Loucy (cell line): ENCODE measurements at regions not wholly inside any gene's neighbourhood (a gene's known extent, or its start where the extent isn't known, plus 50 kb on each side); places are given as distances from the start of the nearest gene placed in this dataset.

Experiments
- H2AFZ ChIP-seq: fragments of 200-600 bp; sonication (generic); 2 replicates; pipeline ENCODE4 v1.6.0; 2016; ENCODE audit warnings: antibody characterized with exemption, mild to moderate bottlenecking, low read length, moderate library complexity
- H3F3A ChIP-seq: fragments of 200-600 bp; 2 replicates; pipeline ENCODE4 v1.6.0; 2016; ENCODE audit warnings: antibody characterized with exemption, low read depth, mild to moderate bottlenecking
- H3K27me3 ChIP-seq: fragments of 200-600 bp; sonication (generic); 2 replicates; pipeline ENCODE4 v1.6.1; 2014; ENCODE audit warnings: low read length, mild to moderate bottlenecking; ENCODE audit not compliant: insufficient read depth, poor library complexity, severe bottlenecking
- H3K36me3 ChIP-seq: fragments of 200-600 bp; sonication (generic); 2 replicates; pipeline ENCODE4 v1.6.1; 2016; ENCODE audit warnings: low read length; ENCODE audit not compliant: insufficient read depth
- H3K4me1 ChIP-seq: fragments of 200-600 bp; sonication (generic); 2 replicates; pipeline ENCODE4 v1.5.1; 2014; ENCODE audit warnings: low read length, mild to moderate bottlenecking; ENCODE audit not compliant: insufficient read depth, poor library complexity, severe bottlenecking
- H3K4me2 ChIP-seq: fragments of 200-600 bp; sonication (generic); 2 replicates; pipeline ENCODE4 v1.6.0; 2014; ENCODE audit warnings: antibody characterized with exemption, low read length, low read depth, mild to moderate bottlenecking; ENCODE audit not compliant: poor library complexity, severe bottlenecking
- H3K4me3 ChIP-seq: fragments of 200-600 bp; sonication (generic); 2 replicates; pipeline ENCODE4 v1.5.1; 2014; ENCODE audit warnings: low read length, mild to moderate bottlenecking, mixed read lengths; ENCODE audit not compliant: poor library complexity, severe bottlenecking
- H3K79me2 ChIP-seq: fragments of 200-600 bp; sonication (generic); 2 replicates; pipeline ENCODE4 v1.6.1; 2014; ENCODE audit warnings: low read length; ENCODE audit not compliant: insufficient read depth
- H3K9ac ChIP-seq: fragments of 200-600 bp; sonication (generic); 2 replicates; pipeline ENCODE4 v1.6.0; 2014; ENCODE audit warnings: mild to moderate bottlenecking, low read depth, low read length, moderate library complexity; ENCODE audit not compliant: poor library complexity, severe bottlenecking
- H3K9me2 ChIP-seq: fragments of 200-600 bp; sonication (generic); replicated peaks from 2 replicates; pipeline ENCODE4 v1.6.1; 2016; ENCODE audit warnings: low read depth, low read length, mixed read lengths
- H3K9me3 ChIP-seq: fragments of 200-600 bp; sonication (generic); 2 replicates; pipeline ENCODE4 v1.6.1; 2014; ENCODE audit warnings: mild to moderate bottlenecking, antibody characterized with exemption, low read length, low read depth; ENCODE audit not compliant: insufficient read depth
- H4K20me1 ChIP-seq: fragments of 200-600 bp; sonication (generic); 2 replicates; pipeline ENCODE4 v1.6.0; 2014; ENCODE audit warnings: antibody characterized with exemption, low read length, mild to moderate bottlenecking; ENCODE audit not compliant: insufficient read depth, poor library complexity, severe bottlenecking
- EZH2phosphoT487 ChIP-seq: fragments of 200-600 bp; IDR thresholded peaks from 2 replicates; pipeline ENCODE4 v1.6.1; 2018; ENCODE audit warnings: antibody characterized with exemption, mild to moderate bottlenecking, moderate library complexity, borderline replicate concordance
- TF ChIP-seq, protein P1 (sequence below): fragments of 200-600 bp; sonication (generic); conservative IDR thresholded peaks from 2 replicates; pipeline ENCODE4 v1.5.1; 2014; ENCODE audit warnings: mild to moderate bottlenecking, antibody characterized with exemption, low read length

DNA sequence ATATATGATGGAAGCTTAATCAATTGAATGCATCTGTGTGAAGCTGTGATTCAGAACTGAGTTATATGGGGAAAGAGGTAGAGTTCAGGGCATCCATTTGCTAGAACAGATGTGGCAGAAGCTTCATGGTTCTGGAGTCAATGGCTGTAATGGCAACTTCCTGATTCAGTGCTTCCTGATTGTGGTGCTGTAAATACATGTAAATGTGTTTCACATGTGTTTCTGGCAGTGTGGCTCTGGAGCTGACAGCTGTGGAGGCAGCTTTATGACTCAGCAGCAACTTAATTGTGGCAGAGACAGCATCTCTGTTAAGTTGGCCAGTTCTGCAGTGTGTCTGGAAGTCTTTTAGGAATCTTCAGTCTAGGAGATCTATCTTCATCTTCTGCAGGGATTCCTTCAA, 226.6 kb upstream of the ZRANB2 start:
- H3K4me2 ChIP-seq: no peak overlapping the region
- no peaks in the 10 kb centered on the region for H3K9me3 ChIP-seq
- H3K79me2 ChIP-seq: no peaks in the 10 kb centered on the region
- peak overlapping the region; percentile 88 for H2AFZ ChIP-seq
- no peaks in the 10 kb centered on the region for H4K20me1 ChIP-seq
- no peaks in the 10 kb centered on the region for H3F3A ChIP-seq
- no peaks in the 10 kb centered on the region for H3K27me3 ChIP-seq
- no peaks in the 10 kb centered on the region for H3K9me2 ChIP-seq
- no peak overlapping the region for H3K9ac ChIP-seq
- H3K4me1 ChIP-seq: peaks cover 6% of the 10 kb centered on the region
- H3K36me3 ChIP-seq: no peaks in the 10 kb centered on the region
- no peak overlapping the region for H3K4me3 ChIP-seq
- TF ChIP-seq, protein P1, sequence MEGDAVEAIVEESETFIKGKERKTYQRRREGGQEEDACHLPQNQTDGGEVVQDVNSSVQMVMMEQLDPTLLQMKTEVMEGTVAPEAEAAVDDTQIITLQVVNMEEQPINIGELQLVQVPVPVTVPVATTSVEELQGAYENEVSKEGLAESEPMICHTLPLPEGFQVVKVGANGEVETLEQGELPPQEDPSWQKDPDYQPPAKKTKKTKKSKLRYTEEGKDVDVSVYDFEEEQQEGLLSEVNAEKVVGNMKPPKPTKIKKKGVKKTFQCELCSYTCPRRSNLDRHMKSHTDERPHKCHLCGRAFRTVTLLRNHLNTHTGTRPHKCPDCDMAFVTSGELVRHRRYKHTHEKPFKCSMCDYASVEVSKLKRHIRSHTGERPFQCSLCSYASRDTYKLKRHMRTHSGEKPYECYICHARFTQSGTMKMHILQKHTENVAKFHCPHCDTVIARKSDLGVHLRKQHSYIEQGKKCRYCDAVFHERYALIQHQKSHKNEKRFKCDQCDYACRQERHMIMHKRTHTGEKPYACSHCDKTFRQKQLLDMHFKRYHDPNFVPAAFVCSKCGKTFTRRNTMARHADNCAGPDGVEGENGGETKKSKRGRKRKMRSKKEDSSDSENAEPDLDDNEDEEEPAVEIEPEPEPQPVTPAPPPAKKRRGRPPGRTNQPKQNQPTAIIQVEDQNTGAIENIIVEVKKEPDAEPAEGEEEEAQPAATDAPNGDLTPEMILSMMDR: no peak
- no peak for TF ChIP-seq EZH2phosphoT487

DNA sequence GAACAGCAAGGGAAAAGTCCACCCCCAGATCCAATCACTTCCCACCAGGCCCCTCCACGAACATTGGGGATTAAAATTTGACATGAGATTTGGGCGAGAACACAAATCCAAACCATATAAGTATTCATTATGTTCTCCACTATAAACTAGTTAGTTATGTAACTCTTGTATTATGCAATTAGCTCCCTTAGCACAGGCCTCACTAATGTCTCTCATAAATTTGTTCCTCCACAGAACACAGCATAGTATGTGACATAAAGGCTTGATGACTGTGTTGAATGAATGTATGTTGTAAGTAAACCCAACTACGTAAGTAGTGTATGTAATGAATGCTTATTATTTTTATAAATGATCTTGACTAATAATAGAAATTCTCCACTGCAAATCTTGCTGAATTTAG, 223.3 kb upstream of the ZRANB2 start:
- Histone ChIP-seq H3K36me3 (no peaks in the 10 kb centered on the region), H3K9ac (no peak overlapping the region), H3K27me3 (no peaks in the 10 kb centered on the region), H3K4me1 (peaks cover 6% of the 10 kb centered on the region), H3K79me2 (no peaks in the 10 kb centered on the region), H3K9me2 (no peaks in the 10 kb centered on the region), H3K9me3 (no peaks in the 10 kb centered on the region), H2AFZ (no peak overlapping the region), H3K4me3 (no peak overlapping the region), H3F3A (no peaks in the 10 kb centered on the region), H3K4me2 (no peak overlapping the region), H4K20me1 (no peaks in the 10 kb centered on the region)
- no peak for TF ChIP-seq EZH2phosphoT487
- TF ChIP-seq, protein P1: no peak

DNA sequence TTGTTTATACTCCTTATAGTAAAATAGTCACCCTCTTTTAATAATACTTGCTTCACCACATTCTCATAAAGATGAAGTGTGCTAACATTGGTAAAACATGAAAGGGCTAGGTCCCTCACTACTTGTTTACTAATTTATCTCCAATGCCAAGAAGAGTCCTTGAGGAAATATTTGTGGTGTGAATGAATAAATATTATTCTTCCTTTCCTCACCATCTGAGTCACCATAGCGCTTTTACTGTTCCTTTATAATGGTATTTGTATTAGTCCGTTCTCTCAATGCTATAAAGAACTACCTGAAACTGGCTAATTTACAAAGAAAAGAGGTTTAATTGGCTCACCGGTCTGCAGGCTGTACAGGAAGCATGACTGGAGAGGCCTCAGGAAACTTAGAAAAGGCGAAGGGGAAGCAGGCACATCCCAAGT, 222.8 kb upstream of the ZRANB2 start:
- Histone ChIP-seq H3K9me3 (no peaks in the 10 kb centered on the region), H3K36me3 (no peaks in the 10 kb centered on the region)

More for the DNA sequence above, 222.8 kb upstream of the ZRANB2 start:
- no peak overlapping the region for H3K9ac ChIP-seq
- no peaks in the 10 kb centered on the region for H3K79me2 ChIP-seq
- H3K9me2 ChIP-seq: no peaks in the 10 kb centered on the region
- no peaks in the 10 kb centered on the region for H3K27me3 ChIP-seq
- no peak overlapping the region for H3K4me2 ChIP-seq
- peaks cover 6% of the 10 kb centered on the region for H3K4me1 ChIP-seq
- TF ChIP-seq, protein P1: no peak
- TF ChIP-seq EZH2phosphoT487: no peak
- no peak overlapping the region for H3K4me3 ChIP-seq
- H2AFZ ChIP-seq: no peak overlapping the region
- H4K20me1 ChIP-seq: no peaks in the 10 kb centered on the region
- H3F3A ChIP-seq: no peaks in the 10 kb centered on the region
